T-helper 9 cell (primary cell): ENCODE measurements at regions not wholly inside any gene's neighbourhood (a gene's known extent, or its start where the extent isn't known, plus 50 kb on each side); places are given as distances from the start of the nearest gene placed in this dataset.
"Not testable (repeated sequence)": the region's sequence is repeated elsewhere in the genome, so short reads cannot be mapped to it uniquely, and the experiment has no call there.

Source experiments
- DNase-seq: peaks from one replicate; pipeline ENCODE4 v3.0.0-alpha.2; 2020

DNA sequence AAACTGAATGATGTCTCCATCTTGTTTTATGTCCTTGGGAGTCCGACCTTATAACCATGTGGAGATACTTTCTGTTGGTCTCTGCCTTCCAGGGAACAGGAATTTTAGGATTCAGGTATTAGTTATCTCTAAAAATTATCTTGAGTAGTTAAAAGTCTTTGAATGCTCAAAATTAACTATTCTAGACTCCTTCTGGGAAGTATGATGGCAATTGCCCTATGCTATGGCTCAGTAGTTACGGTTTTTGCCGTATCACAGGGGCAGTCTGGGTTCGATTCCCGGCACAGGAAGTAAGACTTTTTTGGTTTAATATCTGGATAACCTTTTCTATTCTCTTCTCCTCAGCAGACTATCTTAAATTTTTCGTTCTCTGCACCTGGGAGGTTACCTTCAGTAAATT is 708.7 kb upstream of the LRATD1 start:
- DNase-seq = no peak

DNA sequence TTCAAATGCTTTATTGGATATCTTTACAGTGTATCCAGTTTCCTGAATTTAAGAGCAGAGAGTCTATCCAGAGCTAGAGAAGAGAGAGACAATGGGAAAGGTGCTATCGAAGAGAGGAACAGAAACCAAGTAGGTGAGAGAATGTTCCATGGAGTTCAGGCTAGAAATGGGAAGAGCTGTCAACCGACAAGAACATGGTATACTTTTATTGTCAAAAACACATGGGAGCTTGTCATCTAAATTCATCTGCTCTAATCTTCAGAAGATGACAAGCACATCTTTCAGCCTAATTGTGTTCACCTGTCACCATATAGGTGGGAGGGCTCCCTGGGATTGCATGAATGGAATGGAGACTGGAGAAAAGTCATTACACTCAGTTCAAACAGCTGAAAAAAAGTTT is 690.4 kb upstream of the LRATD1 start:
- no peak for DNase-seq

DNA sequence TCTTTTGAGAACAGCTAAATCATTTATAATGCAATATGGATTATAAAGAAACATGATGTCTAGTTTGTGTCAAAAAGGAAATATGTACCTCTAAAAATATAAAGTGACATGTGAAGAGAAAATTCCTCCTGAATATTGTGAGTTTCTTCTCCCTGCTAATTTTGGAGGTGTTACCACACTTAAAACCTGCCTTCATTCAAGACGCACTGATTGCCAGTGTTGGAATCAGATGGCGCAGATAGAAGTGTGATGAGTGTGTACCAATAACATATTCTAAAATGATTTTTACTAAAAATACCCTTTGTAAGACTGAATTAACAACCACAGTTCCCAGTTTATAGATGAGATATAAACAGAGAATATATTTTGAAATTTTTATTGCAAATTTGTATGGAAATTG is 681.8 kb upstream of the LRATD1 start:
- DNase-seq = no peak

DNA sequence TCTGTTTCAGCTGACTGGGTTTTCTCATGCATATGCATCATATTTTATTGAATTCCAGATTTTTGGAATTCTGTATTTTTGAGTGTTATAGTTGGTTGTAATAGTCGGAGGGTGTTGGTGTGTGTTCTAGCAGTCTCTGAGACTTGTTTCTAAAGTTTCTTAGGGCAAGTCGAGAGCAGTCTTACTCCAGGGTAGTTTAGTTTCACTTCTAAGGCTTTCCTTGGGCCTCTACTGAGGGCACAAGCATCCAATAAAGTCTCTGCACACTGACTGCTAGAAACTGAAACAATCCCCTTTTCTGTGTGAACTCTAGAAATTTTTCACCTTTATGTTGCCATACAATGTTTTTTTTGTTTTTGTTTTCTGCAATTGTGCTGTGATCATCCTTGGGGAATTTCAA is 663.7 kb upstream of the LRATD1 start:
- no peak for DNase-seq

DNA sequence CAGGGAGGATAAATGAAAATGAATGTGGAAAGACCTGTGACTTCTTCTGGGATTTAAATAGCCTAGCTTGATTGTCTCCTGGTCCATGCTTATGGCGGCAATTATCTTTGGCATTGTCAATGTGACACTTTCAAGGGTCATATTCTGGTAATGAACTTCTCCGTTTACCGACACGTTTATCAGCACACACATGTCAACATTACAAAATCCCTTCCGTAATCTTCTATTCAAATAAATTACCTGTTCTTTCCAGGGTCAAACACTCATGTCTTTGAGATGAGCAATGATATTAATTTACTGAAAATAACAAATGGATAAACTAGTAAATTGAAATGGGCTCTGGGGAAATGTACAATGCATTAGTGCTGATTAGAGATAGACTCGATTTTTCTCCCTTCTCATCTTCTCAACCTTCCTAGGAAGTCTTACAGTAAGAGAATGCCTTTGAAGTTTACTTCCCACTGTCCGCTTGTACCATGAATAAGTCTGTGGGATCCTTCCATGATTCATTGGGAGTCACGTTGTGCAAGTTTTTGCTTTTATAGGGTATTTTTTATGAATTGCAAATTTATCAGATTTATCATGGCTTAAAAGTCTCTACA is 646.3 kb upstream of the LRATD1 start:
- DNase-seq = no peak

DNA sequence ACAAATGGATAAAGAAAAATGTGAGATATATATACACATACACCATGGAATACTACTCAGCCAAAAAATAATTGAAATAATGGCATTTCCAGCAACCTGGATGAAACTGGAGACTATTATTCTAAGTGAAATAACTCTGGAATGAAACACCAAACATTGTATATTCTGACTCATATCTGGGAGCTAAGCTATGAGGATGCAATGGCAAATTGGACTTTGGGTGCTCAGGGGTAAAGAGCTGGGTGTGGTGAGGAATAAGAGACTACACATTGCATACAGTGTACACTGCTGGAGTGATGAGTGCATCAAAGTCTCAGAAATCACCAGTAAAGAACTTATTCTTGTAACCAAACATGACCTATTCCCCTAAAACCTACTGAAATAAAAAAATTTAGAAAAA is 636.0 kb upstream of the LRATD1 start:
- no peak for DNase-seq

DNA sequence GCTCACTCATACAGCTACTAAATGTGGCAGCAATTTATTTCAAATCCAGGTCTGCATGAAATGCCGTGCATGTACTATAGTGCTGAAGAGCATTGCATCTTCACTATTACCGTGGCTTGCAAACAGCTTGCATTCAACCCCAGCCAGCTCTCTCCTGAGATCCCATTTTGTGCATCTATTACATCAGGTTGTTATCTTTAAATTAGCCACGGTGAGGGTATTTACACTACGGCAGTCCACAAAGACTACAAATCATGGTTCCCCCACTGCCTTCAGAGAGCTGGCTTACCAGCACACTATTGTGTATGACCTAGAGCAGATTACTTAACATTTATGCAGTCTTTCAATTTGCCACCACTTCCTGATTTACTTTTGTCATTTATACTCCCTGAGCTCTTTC is 621.3 kb upstream of the LRATD1 start:
- no peak for DNase-seq

DNA sequence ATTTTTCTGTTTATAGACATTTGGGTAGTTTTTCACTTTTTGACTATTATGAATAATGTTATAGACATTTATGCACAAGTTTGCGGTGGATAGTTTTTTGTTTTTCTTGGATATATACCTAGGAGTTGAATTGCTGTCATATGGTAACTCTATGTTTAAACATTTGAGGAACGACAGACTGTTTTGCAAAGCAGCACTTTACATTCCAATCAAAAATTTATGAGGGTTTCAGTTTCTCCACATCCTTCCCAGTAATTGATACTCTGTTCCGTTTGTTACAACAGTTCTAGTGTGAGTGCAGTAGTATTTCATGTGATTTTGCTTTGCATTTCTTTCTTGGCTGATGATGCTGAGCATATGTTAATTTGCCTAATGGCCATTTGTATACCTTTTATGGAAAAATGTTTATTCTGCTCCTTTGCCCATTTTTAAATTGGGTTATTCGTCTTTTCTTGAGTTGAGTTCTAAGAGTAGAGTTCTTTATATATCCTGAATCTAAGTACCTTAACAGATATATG is 617.3 kb upstream of the LRATD1 start:
- no peak for DNase-seq

DNA sequence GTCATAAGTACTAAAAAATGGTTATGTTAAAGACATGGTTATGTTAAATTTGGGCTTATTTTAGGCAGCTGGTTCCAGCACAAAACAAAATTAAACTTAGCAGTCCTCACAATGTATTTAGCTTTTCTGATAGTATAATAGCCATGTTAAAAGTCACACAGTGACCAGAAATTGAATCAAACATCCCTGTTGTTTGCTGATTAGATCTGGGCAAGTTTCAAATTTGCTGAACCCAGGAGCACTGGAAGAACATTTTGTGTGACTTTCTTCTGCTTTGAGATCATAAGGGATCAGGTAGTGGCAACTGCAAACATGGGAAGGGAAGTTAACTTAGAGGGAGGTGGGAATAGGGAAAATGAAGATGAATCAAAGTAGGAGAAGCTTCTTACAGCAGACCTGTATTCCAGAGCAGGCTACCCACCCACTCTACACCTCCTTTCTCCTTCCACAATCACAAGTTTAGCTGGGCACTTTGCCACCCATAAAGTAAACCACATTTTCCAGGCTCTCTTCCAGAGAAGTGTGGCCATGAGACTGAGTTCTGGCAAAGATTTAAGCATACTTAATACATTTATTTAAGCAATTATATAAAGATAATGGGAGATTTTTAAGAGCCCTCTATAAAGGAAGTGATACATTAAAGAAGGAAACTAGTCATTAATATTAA is 616.1 kb upstream of the LRATD1 start:
- DNase-seq = no peak

DNA sequence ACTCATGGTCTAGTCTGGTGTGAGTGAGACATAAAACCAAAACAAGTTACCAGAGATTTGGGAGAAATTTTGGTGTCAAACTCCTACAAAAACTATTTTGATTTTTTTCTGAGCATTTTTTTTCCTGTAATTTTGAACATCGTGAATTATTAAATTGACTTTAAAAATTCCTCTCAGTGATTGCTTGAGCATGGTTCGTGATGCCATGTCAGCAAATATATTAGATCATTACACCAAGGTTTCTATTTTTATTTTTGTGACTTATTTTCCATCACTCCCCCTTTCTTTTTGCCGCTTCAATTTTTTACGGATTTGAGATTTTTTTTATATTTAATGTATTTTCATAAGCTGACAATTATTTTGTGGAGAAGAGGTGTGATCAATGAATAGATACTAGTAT is 613.9 kb upstream of the LRATD1 start:
- DNase-seq = no peak

DNA sequence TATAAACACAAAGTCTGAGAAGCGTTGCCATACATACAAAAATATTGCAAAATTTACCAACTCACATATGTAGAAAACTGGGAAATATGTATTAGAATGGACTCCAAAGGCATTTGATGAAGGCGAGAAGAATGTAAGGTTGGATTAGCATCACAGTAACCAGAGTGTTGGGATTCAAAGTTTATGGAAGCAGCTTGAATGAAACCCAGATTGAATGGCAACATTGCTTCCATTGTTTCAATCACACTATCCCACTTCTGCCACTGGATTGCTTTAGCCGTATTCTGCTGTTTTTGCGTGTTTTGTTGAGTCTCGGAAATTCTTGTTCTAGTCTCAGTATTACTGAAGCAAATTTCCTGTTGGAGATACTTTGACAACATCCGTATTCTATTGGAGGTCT is 609.0 kb upstream of the LRATD1 start:
- no peak for DNase-seq

DNA sequence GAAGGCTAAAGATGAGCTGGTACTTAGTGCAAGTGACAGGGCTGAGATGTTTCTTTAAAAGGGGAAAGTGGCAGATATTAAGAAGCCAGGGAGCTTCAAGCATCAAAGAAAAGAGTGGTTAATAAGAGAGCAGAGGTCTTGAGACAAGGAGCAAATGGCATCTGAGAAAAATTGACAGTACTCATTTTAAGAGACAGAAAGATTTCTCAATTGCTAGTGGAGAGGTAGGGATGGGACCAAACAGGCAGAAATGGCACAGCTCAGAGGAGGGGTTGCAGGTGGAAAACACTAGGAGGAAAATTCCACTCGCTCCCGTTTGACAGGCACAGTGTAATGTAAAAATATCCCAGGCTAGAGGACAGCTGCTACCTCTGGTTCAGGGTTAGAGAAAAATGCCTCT is 593.4 kb upstream of the LRATD1 start:
- no peak for DNase-seq

DNA sequence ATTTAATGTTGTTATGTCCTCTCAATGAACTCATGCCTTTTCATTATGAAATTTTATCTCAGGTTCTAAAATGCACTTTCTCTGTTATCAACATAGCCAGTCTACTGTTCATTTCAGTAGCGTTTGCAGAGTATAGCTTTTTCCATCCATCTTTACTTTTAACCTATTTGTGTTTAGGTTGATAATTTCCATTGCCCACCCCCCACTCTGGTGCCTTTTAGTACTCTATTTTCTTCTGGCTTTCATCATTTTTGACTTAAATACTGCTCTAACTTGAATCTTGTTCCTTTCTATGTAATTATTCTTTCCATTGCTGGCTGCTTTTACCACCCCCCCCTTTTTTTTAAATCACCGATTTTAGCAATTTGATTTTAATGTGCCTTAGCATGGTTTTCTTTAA is 585.0 kb upstream of the LRATD1 start:
- no peak for DNase-seq

DNA sequence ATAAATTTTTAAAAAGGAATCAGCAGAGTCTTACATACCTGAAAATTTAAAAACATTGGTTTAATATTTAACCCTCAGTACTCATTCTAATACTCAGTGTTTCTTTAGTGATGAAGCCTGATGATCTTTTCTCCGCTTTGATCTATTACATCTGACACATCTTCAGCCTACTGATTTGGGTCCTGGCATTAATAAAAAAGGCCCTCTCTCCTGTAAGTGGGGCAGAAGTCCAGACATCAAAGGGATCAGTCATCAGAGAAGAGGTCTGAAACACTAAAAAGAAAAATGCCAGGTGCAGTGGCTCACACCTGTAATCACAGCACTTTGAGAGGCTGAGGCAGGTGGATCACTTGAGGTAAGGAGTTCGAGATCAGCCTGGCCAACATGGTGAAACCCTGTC is 581.1 kb upstream of the LRATD1 start:
- no peak for DNase-seq

DNA sequence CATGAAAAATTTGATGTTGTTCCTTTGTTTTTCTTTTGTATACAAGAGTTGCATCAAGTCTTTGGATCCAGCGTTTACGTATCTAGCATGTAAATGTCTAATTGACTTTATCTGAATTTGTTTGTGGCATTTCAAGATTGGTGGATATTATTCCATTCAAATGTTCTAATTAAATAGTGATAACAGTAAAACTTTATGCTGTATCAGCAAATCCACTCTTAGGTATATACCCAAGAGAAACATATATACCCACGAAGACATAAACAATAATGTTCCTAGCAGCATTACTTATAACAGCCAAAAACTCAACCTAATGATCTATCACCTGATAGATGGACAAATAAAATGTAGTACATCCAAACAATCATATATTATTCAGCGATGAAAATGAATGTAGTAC is 579.4 kb upstream of the LRATD1 start:
- no peak for DNase-seq

DNA sequence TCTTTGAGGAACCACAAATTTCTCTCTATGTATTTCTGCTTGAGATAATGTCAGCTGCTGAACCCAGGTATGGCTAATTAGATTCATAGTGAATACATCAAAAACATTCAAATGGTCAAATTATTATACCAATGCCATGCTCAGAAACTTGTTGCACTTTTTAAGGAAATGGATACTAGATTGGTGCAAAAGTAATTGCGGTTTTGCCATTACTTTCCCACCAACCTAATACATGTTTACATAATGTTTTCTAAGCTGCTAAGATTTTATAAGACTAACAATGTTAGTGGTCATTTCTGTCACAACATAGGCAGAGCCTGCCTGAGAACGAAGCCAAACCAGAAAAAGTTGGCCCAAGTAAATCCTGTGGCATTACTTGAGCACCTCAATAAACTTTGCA is 568.2 kb upstream of the LRATD1 start:
- DNase-seq = no peak

DNA sequence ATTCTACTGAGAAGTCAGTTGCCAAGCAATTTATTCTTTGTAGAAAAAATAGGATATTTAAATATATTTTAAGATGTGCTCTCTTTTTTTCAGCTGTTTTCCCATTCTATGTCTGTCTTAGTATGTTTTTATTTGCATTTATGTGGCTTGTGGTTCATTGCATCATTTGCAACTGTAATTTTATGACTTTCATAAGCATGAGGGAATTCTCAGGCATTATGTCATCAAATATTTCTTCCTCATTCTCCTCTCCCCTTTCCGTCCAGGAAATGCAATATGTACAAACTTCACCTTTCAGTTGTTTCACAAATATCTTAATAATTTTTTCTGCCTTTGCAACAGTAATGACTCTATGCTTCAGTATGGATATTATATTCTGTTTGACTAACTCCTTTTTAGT is 560.2 kb upstream of the LRATD1 start:
- DNase-seq = no peak

DNA sequence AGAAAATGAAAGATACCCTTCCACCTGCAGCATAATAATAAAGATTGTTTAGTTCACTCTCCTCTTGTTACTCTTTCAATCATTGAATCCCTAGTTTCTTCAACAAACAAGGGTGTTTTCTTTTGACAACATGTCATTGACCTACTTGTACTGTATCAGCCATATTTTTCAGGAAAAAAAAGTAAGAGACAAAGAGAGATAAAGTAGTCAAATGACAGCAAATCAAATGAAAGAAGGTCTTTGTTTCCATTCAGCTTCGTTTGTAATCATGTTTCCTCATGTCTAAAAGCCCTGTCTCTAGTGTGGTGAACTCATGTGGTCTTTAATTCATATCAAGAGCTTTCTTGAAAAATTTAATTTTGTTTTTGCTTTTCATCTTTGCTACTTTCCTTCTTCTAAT is 557.8 kb upstream of the LRATD1 start:
- DNase-seq = no peak

DNA sequence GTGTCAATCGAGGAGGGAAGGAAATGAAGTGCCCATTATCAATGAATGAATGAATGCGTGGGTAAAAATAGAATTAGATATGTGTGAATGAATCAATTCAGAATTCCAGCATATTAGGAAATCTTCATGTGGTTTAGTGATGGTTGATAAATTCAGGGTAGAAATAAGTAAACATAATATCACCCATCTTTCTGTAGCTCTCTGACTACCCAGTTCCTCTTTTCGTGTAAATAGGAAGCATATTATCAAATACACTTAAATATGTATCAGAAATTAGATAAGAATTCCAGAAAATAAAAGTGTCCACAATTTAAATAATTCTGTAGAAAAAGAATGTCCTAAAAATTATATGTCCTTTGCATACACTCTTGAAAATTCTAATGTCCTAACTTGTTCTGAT is 552.9 kb upstream of the LRATD1 start:
- DNase-seq = no peak

DNA sequence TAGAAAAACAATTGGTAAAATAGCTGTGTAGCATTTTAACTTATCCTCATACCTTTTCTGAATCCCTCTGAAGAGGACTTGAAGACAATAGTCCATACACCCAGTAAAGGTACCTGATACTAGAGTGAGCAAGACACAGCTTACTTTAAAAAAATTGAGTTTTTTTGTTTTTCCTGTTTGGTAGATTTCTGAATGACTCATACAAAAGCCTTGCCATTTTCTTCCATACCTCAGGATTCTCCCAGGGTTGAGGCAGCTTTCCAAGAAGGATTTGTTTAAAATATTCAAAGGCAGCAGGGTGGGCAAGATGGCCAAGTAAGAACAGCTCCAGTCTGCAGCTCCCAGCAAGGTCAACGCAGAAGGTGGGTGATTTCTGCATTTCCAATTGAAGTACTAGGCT is 551.0 kb upstream of the LRATD1 start:
- no peak for DNase-seq

DNA sequence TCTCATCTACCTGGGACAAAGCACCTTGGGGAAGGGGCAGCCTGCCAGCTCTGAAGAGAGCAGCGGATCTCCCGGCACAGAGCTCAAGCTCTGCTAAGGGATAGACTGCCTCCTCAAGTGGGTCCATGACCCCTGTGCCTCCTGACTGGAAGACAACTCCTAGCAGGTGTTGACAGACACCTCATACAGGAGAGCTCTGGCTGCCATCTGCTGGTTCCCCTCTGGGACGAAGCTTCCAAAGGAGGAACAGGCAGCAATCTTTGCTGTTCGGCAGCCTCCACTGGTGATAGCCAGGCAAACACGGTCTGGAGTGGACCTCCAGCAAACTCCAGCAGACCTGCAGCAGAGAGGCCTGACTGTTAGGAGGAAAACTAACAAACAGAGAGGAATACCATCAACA is 549.9 kb upstream of the LRATD1 start:
- no peak for DNase-seq

DNA sequence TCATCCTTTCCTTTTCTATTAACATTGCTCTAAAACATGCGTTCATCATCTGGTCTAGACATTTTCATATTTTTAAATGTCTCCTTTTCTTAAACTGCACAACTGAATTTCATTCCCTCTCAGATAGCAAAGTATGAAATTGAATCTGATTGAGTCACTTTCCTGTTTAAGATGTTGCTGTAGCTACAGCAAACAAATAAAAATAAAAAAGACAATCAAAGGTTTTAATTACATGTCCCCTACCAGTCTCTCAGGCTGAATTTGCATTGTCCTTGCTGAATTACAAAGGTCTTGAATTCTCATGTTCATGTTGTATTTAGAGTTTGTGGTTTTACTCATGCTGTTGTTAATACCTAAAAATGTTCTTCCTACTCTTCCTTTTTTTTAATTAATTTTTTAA is 537.9 kb upstream of the LRATD1 start:
- DNase-seq = no peak

DNA sequence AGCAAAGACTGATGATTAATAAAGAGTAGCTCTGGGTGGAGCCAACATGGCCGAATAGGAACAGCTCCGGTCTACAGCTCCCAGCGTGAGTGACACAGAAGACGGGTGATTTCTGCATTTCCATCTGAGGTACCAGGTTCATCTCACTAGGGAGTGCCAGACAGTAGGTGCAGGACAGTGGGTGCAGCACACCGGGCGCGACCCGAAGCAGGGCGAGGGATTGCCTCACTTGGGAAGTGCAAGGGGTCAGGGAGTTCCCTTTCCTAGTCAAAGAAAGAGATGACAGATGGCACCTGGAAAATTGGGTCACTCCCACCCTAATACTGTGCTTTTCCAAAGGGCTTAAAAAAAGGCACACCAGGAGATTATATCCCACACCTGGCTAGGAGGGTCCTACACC is 533.4 kb upstream of the LRATD1 start:
- not testable (repeated sequence) for DNase-seq

DNA sequence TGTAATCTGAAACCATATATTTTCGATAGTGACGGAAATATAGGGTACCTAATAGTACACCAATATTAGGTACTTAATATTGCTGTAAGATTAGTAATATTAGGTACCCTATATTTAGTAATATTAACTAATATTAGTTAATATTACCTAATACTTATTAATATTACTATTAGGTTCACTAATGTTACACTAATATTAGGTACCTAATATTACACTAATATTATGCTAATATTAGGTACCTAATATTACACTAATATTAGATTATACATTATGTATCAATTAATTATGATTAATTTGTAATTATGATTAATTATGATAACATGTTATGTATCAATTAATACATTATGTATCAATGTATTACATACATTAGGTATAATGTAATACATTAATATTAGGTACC is 518.2 kb upstream of the LRATD1 start:
- no peak for DNase-seq

DNA sequence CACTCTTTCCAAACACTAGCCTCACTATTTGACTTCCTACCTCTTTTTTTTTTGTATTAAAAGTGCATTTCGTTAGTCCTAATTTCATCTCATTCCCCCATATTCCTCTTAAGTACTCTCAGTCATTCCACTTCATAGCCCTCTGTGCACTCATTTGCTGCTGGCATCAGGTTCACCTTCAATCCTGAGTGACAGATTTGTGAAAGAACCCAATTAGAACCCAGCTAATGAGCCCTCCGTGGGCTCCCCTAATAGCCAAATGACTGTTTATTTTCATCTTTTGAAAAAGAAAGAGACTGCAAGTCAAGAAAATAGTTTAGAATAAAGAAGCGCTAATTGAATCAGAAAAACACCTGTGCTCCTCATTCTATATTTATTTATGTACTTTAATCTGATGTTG is 512.1 kb upstream of the LRATD1 start:
- DNase-seq = no peak
